GM21367 (cell line): ENCODE measurements at regions not wholly inside any gene's neighbourhood (a gene's known extent, or its start where the extent isn't known, plus 50 kb on each side); places are given as distances from the start of the nearest gene placed in this dataset.
"Not testable (repeated sequence)": the region's sequence is repeated elsewhere in the genome, so short reads cannot be mapped to it uniquely, and the experiment has no call there.

Experiments used
- ATAC-seq: cut with Tn5 transposase; IDR thresholded peaks from one replicate; pipeline ENCODE4 v1.9.1; 2021; ENCODE audit not compliant: unreplicated experiment

- ATAC-seq: no peak
These were observed 125.5 kb upstream of the CIBAR2 start for GRCh38 chr16:85237817-85238216.

- ATAC-seq: no peak
These were observed 126.0 kb upstream of the CIBAR2 start for GRCh38 chr16:85238233-85238647.

GRCh38 chr16:85239239-85239638 lies 127.0 kb upstream of the CIBAR2 start:
- ATAC-seq: no peak

- ATAC-seq: no peak
These were observed 127.6 kb upstream of the CIBAR2 start for GRCh38 chr16:85239871-85240270.

DNA sequence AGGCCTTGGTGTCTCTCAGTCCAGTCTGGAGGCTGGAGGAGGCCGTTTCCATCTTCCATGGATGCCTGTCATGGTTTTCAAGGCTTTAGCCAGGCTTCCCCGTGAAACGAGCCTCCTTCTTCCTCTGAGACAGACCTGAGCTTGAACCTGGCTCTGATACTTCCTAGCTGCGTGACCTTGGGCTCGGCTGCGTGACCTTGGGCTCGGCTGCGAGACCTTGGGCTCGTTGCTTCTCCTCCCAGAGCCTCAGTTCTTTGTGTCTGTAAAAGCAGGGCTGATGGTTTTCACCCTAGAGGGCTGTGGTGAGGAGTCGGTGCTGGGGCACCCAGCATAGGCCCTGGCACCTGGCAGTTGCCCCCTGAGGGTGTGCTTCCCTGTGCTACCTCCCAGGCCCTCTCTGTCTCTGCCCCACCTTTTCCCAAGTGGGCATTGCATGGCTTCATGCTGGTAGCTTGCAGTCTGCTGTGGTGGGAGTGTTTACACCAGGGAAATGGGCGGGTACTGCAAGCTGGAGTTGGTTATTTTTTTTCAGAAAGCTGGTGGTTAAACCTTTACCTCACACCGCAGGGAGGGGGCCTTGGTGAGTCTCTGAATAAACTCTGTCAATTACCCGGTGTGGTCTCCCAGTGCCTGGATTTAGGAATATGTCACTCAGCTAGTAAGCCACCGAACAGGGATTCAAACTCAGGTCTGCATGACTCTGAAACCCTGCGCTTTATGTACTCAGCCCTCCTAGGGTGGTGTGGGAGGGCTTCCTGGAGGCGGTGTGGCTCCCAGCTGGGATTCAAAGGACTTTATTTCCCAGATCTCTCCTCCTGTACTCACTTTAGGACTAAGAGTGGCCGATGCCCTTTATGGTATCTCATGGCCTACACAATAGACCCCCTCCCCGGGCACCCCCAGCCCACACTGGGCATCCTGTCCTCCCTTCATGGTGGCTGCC lies 129.0 kb upstream of the CIBAR2 start:
- no peak for ATAC-seq

DNA sequence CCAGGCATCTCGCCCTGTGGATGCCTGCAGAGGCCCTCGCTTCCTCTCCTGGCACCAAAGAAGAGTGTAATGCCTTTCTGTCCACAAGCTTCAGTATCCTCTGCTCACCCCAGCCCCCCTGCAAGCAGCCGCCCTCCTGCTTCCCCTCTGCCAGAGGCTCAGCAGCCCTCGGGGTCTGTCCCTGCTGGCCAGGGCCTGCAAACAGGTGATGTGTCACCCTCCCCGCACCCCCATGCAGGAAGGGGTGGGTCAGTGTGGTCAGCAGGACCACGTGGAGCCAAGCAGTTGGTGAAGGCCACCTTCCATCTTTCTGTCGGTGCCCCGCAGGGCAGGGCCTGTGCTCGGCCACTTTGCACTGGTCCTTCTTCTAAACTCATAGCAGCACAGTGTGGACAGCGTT lies 129.9 kb upstream of the CIBAR2 start:
- no peak for ATAC-seq

GRCh38 chr16:85243308-85243707 lies 131.0 kb upstream of the CIBAR2 start:
- ATAC-seq: no peak

DNA sequence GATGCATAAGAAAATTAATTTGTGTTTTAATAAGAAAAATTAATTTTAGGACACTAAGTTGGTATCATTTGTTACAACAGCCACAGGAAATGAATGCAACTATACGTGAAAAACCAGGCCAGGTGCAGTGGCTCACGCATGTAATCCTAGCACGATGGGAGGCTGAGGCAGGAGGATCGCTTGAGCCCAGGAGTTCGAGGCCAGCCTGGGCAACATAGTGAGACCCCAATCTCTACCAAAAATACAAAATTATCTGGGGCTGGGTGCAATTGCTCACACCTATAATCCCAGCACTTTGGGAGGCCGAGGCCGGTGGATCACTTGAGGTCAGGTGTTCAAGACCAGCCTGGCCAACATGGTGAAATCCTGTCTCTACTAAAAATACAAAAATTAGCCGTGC lies 132.2 kb upstream of the CIBAR2 start:
- not testable (repeated sequence) for ATAC-seq

- no peak for ATAC-seq
These were observed 133.3 kb upstream of the CIBAR2 start for GRCh38 chr16:85245307-85246172.

- no peak for ATAC-seq
These were observed 134.2 kb upstream of the CIBAR2 start for GRCh38 chr16:85246473-85246872.

- ATAC-seq: no peak
These were observed 134.7 kb upstream of the CIBAR2 start for GRCh38 chr16:85246973-85247372.

GRCh38 chr16:85248342-85248741 lies 136.1 kb upstream of the CIBAR2 start:
- ATAC-seq: no peak

DNA sequence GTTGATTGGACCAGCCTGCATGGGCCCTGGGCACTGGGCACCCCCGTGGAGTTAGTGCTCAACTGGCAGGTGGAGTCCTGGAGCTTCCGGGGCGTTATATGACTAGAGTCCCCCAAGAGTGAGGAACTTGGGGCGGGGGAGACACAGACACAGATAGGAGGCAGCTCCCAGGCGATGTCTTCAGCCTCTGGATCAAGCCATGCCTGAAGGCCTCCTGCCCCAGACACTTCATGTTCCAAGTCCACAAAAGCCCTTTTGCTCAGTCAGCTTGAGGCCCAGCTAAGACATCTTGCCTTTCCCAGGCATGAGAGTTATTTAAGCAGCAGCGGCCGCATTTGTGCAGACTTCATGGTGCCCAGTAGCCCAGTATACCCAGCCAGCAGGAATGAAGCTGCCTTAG lies 136.6 kb upstream of the CIBAR2 start:
- no peak for ATAC-seq

- no peak for ATAC-seq
These were observed 137.3 kb upstream of the CIBAR2 start for GRCh38 chr16:85249418-85250146.

DNA sequence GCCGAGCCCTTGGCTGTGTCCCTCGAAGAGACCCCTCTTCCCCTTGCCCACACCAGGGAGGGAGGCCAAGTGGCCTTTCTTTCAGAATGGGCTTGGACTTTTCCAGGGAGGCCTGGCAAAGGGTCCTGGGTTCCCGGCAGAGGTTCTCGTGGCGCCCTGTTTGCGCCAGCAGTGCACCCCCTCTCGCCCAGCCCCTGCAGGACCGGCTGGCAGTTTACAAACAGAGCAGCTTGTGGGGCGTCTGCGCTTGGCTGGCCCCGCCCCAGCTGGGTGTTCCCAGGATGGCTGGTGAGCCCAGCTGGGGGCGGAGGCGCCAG lies 137.8 kb upstream of the CIBAR2 start:
- no peak for ATAC-seq

- ATAC-seq: no peak
These were observed 138.4 kb upstream of the CIBAR2 start for GRCh38 chr16:85250609-85251223.

DNA sequence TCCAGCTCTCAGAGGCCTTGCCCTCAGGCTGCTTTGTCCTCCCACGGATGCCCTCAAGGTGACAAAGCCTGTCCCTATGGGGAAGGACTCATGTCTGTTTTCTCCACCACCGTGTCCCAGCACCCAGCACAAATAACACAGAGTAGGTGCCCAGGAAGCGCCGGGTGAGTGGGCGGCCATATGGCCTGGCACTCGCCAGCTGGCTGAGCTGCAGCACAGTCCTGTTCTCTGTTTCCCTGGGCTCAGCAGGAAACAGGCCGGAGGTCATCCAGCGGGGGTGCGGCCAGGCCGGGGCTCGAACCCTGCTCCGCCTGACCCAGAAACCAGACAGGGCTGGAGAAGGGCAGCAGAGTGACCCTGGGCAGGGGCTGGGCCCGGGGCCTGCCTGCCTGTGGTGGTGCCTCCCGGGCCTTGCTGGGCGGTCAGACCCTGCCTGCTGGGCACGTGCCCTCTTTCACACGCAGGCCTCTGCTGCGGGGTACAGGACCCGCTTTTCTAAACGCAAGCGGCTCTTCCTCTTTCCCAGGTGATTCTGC lies 139.0 kb upstream of the CIBAR2 start:
- ATAC-seq: no peak

- ATAC-seq: no peak
These were observed 139.7 kb upstream of the CIBAR2 start for GRCh38 chr16:85252014-85252413.

- no peak for ATAC-seq
These were observed 140.2 kb upstream of the CIBAR2 start for GRCh38 chr16:85252461-85252860.

DNA sequence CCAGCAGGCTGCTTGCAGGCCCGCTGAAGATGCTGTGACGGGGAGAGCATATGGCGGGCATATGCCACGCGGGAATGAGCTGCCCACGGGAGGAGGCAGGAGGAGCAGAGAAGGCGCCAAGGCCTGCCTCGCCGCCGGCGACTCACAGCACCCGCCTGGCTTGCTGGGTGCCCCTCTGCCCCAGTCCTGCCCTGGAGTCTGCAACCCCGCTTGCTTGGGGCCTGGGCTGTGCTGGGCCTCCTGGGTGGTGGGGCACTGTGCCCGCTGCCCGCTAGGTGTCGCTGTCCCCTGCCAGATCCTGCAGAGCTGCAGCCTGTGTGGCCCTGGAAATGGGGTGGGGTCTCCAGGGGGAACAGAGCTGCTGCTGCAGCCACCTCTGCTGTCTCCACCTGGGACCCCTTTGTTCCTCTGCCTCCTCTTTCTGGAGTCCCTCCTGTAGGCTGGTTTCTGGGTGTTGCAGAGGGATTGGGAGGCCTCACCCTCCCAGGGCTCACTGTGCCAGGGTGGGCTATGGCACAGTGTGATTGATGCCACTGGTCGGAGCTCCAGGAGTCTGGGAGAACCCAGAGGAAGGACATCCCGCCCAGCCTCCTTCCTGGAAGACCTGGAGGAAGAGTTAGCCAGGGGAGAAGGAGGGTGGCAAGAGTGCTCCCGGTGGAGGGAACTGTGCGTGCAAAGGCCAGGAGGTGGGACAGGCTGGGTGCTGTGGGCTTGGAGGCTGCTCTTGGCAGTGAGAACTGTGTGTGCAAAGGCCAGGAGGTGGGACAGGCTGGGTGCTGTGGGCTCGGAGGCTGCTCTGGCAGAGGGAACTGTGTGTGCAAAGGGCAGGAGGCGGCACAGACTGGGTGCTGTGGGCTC lies 141.0 kb upstream of the CIBAR2 start:
- no peak for ATAC-seq
